Coronary artery (tissue), 2 donors: ENCODE measurements at regions not wholly inside any gene's neighbourhood (a gene's known extent, or its start where the extent isn't known, plus 50 kb on each side); places are given as distances from the start of the nearest gene placed in this dataset.
"Not testable (repeated sequence)": the region's sequence is repeated elsewhere in the genome, so short reads cannot be mapped to it uniquely, and the experiment has no call there.

Source experiments
- DNase-seq: peaks from one replicate; pipeline ENCODE4 v3.0.0-alpha.2; 2017; ENCODE audit warnings: low spot score
- H3K27ac ChIP-seq, 2 donors: fragments of 200-600 bp; sonication (generic); one replicate each; pipeline ENCODE4 v1.5.1; 2016 to 2019
- H3K4me3 ChIP-seq: fragments of 200-600 bp; sonication (generic); 2 replicates; pipeline ENCODE4 v1.5.1; 2016; ENCODE audit warnings: mild to moderate bottlenecking, moderate library complexity
- TF ChIP-seq, protein P1 (sequence below): fragments of 200-600 bp; sonication (generic); IDR thresholded peaks from one replicate; pipeline ENCODE4 v1.5.1; 2019; ENCODE audit warnings: antibody characterized with exemption

GRCh38 chr12:89877136-89877535 lies 168.5 kb upstream of the ATP2B1 start:
- no peak for DNase-seq
- TF ChIP-seq, protein P1, sequence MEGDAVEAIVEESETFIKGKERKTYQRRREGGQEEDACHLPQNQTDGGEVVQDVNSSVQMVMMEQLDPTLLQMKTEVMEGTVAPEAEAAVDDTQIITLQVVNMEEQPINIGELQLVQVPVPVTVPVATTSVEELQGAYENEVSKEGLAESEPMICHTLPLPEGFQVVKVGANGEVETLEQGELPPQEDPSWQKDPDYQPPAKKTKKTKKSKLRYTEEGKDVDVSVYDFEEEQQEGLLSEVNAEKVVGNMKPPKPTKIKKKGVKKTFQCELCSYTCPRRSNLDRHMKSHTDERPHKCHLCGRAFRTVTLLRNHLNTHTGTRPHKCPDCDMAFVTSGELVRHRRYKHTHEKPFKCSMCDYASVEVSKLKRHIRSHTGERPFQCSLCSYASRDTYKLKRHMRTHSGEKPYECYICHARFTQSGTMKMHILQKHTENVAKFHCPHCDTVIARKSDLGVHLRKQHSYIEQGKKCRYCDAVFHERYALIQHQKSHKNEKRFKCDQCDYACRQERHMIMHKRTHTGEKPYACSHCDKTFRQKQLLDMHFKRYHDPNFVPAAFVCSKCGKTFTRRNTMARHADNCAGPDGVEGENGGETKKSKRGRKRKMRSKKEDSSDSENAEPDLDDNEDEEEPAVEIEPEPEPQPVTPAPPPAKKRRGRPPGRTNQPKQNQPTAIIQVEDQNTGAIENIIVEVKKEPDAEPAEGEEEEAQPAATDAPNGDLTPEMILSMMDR: no peak
- no peak overlapping the region for H3K4me3 ChIP-seq
- H3K27ac ChIP-seq: no peak overlapping the region

- no peak overlapping the region for H3K27ac ChIP-seq
- no peak for DNase-seq
- TF ChIP-seq, protein P1: no peak
- no peak overlapping the region for H3K4me3 ChIP-seq
These were observed 167.2 kb upstream of the ATP2B1 start for GRCh38 chr12:89875809-89876208.

DNA sequence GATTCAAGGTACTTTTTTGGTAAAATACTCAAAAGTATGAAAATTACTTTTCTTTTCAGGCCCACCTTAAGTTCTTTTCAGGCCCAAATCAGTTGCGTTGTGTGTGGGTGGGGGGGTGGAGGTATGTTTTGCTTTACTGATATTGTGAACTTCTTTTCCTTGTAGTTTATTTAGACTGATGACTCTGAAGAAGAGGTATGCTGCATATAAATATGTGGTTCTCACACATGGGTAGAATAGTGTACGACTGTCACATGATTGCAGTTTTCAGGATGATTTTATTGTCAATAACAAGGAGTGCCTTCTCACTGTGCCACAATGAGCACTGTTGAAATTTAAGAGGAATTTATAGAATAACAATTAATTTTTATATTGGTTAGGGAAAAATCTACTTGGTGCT lies 166.6 kb upstream of the ATP2B1 start:
- H3K4me3 ChIP-seq: no peak overlapping the region

DNA sequence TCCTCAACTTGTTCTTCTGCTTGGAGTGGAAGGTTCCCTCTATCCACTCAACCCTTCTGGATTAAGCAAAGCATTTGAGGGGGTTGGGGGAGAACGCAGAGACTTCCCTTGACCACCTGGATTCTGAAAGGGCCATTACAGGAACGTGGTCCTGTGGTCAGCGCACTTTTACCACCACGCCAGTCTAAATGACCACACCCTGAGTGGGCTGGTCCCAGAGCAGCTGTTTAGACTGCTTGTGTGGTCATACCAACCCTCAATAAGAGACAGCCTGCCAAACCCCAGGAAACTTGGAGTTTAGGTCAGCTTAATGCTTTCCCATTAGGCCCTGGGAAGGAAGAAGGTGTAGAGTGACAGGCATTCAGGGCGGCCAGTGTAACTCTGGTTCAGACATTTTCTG lies 165.5 kb upstream of the ATP2B1 start:
- DNase-seq: no peak
- Histone ChIP-seq H3K4me3 (no peak overlapping the region), H3K27ac (no peak overlapping the region)
- TF ChIP-seq, protein P1: no peak

More for the DNA sequence above, 166.6 kb upstream of the ATP2B1 start:
- DNase-seq: no peak
- TF ChIP-seq, protein P1: no peak
- no peak overlapping the region for H3K27ac ChIP-seq

DNA sequence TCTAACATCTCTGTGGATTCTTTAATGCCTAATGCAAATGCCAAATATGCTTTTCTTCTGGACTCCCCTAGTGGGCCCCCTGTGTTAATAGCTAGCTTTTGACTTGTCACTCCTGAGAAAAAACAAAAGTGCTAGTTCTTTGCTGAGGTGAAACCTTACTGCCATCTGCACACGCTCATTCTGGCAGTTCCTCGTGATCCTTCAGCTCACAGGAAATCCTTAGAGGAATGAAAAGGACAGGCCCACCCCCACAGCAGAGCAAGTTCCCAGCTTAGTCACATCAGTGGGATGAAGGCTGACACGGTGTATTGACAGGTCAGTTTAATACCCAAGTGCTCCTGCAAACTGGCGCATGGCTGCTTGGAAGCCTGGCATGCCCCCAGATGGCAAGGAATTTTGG lies 165.1 kb upstream of the ATP2B1 start:
- TF ChIP-seq, protein P1: no peak
- no peak for DNase-seq
- no peak overlapping the region for H3K4me3 ChIP-seq
- no peak overlapping the region for H3K27ac ChIP-seq

- DNase-seq: no peak
- TF ChIP-seq, protein P1: no peak
- Histone ChIP-seq H3K27ac (no peak overlapping the region), H3K4me3 (no peak overlapping the region)
These were observed 164.4 kb upstream of the ATP2B1 start for GRCh38 chr12:89872922-89873630.

DNA sequence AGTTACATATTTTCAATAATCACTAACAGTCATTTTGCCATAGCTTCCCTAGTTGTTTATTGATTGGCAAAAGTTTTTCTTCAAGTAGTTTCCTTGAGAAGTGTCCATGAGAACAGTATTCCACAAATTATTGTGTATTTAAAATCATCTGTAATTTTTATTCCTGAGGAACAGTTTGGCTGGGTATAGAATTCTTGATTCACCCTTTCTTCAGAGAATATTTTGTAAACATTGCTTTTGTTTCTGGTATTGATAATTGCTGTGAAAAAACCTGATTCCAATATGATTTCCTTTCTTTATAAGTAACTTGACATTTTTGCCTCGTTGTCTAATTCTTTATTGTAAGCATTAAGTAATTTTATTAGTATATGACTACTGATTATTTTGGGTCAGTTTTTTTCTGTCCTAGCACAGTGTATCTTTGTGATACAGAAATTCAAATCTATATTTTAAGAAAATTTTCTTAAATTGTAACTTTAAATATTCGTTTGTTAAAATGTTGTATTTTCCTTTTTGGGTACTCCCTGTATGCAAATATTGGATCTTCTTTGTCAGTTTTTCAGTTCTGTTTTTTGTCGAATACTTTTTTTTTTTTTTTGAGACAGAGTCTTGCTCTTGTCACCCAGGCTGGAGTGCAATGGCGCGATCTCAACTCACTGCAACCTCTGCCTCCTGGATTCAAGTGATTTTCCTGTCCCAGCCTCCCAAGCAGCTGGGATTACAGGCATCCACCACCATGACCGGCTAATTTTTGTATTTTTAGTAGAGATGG lies 162.0 kb upstream of the ATP2B1 start:
- TF ChIP-seq, protein P1: no peak
- DNase-seq: no peak
- H3K27ac ChIP-seq: no peak overlapping the region
- H3K4me3 ChIP-seq: no peak overlapping the region

DNA sequence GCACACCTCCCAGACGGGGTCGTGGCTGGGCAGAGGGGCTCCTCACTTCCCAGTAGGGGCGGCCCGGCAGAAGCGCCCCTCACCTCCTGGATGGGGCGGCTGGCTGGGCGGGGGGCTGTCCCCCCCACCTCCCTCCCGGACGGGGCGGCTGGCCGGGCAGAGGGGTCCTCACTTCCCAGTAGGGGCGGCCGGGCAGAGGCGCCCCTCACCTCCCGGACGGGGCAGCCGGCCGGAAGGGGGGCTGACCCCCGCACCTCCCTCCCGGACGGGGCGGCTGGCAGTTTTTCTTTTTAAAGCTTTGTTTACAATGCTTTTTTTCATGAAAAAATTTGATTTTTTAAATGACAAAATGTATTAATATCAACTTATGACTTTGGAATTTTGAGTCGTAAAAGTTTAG lies 159.0 kb upstream of the ATP2B1 start:
- not testable (repeated sequence) for DNase-seq, H3K27ac ChIP-seq, H3K4me3 ChIP-seq
